H9 (cell line): ENCODE measurements at regions not wholly inside any gene's neighbourhood (a gene's known extent, or its start where the extent isn't known, plus 50 kb on each side); places are given as distances from the start of the nearest gene placed in this dataset.

Experiments used
- DNase-seq: peaks from one replicate; pipeline ENCODE4 v3.0.0-alpha.2; 2017
- H2AFZ ChIP-seq: one replicate; pipeline ENCODE4 v1.6.1; 2013; ENCODE audit warnings: mild to moderate bottlenecking, low read length, control low read depth, moderate library complexity
- H2AK5ac ChIP-seq: 2 replicates; pipeline ENCODE4 v1.6.1; 2013; ENCODE audit warnings: low read length, control low read depth, mixed read lengths; ENCODE audit not compliant: insufficient read length
- H2BK120ac ChIP-seq: one replicate; pipeline ENCODE4 v1.6.1; 2013; ENCODE audit warnings: low read depth, mild to moderate bottlenecking, low read length, control low read depth, inconsistent platforms; ENCODE audit not compliant: poor library complexity, severe bottlenecking
- H2BK12ac ChIP-seq: 2 replicates; pipeline ENCODE4 v1.6.1; 2013; ENCODE audit warnings: low read length, control low read depth, mixed read lengths, low read depth; ENCODE audit not compliant: insufficient read length
- H2BK15ac ChIP-seq: 2 replicates; pipeline ENCODE4 v1.6.1; 2013; ENCODE audit warnings: low read depth, low read length, control low read depth
- H2BK20ac ChIP-seq: one replicate; pipeline ENCODE4 v1.6.1; 2013; ENCODE audit warnings: low read depth, mild to moderate bottlenecking, low read length, control low read depth, inconsistent platforms; ENCODE audit not compliant: poor library complexity, severe bottlenecking
- H2BK5ac ChIP-seq: 2 replicates; pipeline ENCODE4 v1.6.1; 2013; ENCODE audit warnings: low read length, control low read depth, mixed read lengths; ENCODE audit not compliant: insufficient read length
- H3K14ac ChIP-seq: 2 replicates; pipeline ENCODE4 v1.6.1; 2013; ENCODE audit warnings: low read length, control low read depth; ENCODE audit not compliant: insufficient read depth
- H3K18ac ChIP-seq: 2 replicates; pipeline ENCODE4 v1.6.1; 2013; ENCODE audit warnings: low read depth, mild to moderate bottlenecking, mixed read lengths, low read length, control low read depth; ENCODE audit not compliant: insufficient read length
- H3K23ac ChIP-seq: 2 replicates; pipeline ENCODE4 v1.6.1; 2013; ENCODE audit warnings: low read length, control low read depth, mixed read lengths, low read depth; ENCODE audit not compliant: insufficient read length
- H3K23me2 ChIP-seq: 2 replicates; pipeline ENCODE4 v1.6.1; 2013; ENCODE audit warnings: low read depth, mild to moderate bottlenecking, mixed read lengths, low read length, control low read depth; ENCODE audit not compliant: insufficient read length, poor library complexity, severe bottlenecking
- H3K27ac ChIP-seq: 2 replicates; pipeline ENCODE4 v1.5.1; 2013; ENCODE audit warnings: low read length, control low read depth, mixed read lengths, low read depth; ENCODE audit not compliant: insufficient read length
- H3K27me3 ChIP-seq: 2 replicates; pipeline ENCODE4 v1.6.1; 2013; ENCODE audit warnings: low read length, control low read depth, inconsistent platforms; ENCODE audit not compliant: insufficient read depth
- H3K4ac ChIP-seq: 2 replicates; pipeline ENCODE4 v1.6.1; 2013; ENCODE audit warnings: low read depth, mild to moderate bottlenecking, control low read depth, inconsistent platforms, low read length, moderate library complexity
- H3K4me1 ChIP-seq: 2 replicates; pipeline ENCODE4 v1.6.1; 2013; ENCODE audit warnings: low read length, control low read depth, inconsistent platforms; ENCODE audit not compliant: insufficient read depth
- H3K4me2 ChIP-seq: 2 replicates; pipeline ENCODE4 v1.6.1; 2013; ENCODE audit warnings: low read length, control low read depth, mixed read lengths; ENCODE audit not compliant: insufficient read length, insufficient read depth
- H3K56ac ChIP-seq: 2 replicates; pipeline ENCODE4 v1.6.1; 2013; ENCODE audit warnings: low read depth, mild to moderate bottlenecking, mixed read lengths, low read length, control low read depth; ENCODE audit not compliant: insufficient read length
- H3K79me1 ChIP-seq: 2 replicates; pipeline ENCODE4 v1.6.1; 2013; ENCODE audit warnings: low read depth, mild to moderate bottlenecking, moderate library complexity, low read length, control low read depth, inconsistent platforms; ENCODE audit not compliant: insufficient read depth, poor library complexity, severe bottlenecking
- H3K79me2 ChIP-seq: 2 replicates; pipeline ENCODE4 v1.6.1; 2013; ENCODE audit warnings: low read length, control low read depth, inconsistent platforms; ENCODE audit not compliant: insufficient read depth
- H3K9ac ChIP-seq: 2 replicates; pipeline ENCODE4 v1.6.1; 2013; ENCODE audit warnings: low read length, control low read depth, mixed read lengths; ENCODE audit not compliant: insufficient read length; ENCODE audit errors: extremely low read depth
- H3K9me3 ChIP-seq: one replicate; pipeline ENCODE4 v1.6.1; 2013; ENCODE audit warnings: low read depth, low read length, inconsistent platforms; ENCODE audit not compliant: control insufficient read depth
- H3T11ph ChIP-seq: one replicate; pipeline ENCODE4 v1.6.1; 2013; ENCODE audit warnings: mild to moderate bottlenecking, low read length, control low read depth, inconsistent platforms
- H4K20me1 ChIP-seq: one replicate; pipeline ENCODE4 v1.6.1; 2013; ENCODE audit not compliant: control insufficient read depth, insufficient read length, insufficient read depth
- H4K5ac ChIP-seq: 2 replicates; pipeline ENCODE4 v1.6.1; 2013; ENCODE audit warnings: low read depth, mild to moderate bottlenecking, mixed read lengths, low read length, control low read depth; ENCODE audit not compliant: insufficient read length
- H4K8ac ChIP-seq: replicated peaks from 2 replicates; pipeline ENCODE4 v1.6.1; 2013; ENCODE audit warnings: low read length, control low read depth, mixed read lengths, low read depth; ENCODE audit not compliant: insufficient read length
- H4K91ac ChIP-seq: 2 replicates; pipeline ENCODE4 v1.6.1; 2013; ENCODE audit warnings: low read depth, mild to moderate bottlenecking, moderate library complexity, mixed read lengths, low read length, control low read depth; ENCODE audit not compliant: insufficient read length
- H3K27ac Mint-ChIP-seq, 3 experiments: 2 replicates in 2 of 3; 3 replicates in 1 of 3; pipeline ENCODE4 v1.8.0; 2020 to 2021; ENCODE audit warnings: mixed read lengths in 3 of 3, mild to moderate bottlenecking in 1 of 3, moderate library complexity in 1 of 3
- H3K27me3 Mint-ChIP-seq: 2 replicates; pipeline ENCODE4 v1.8.0; 2021; ENCODE audit warnings: low read depth, mild to moderate bottlenecking, moderate library complexity, mixed read lengths
- H3K36me3 Mint-ChIP-seq, 3 experiments: 2 replicates in 2 of 3; 3 replicates in 1 of 3; pipeline ENCODE4 v1.8.0; 2020 to 2021; ENCODE audit warnings: low read depth in 3 of 3, mixed read lengths in 3 of 3; ENCODE audit not compliant: insufficient read depth in 1 of 3
- H3K4me1 Mint-ChIP-seq, 2 experiments: 2 replicates each; pipeline ENCODE4 v1.8.0; 2020; ENCODE audit warnings: mixed read lengths in 2 of 2
- H3K4me3 Mint-ChIP-seq, 2 experiments: 2 replicates in 1 of 2; 3 replicates in 1 of 2; pipeline ENCODE4 v1.8.0; 2020 to 2021; ENCODE audit warnings: mild to moderate bottlenecking in 2 of 2, mixed read lengths in 2 of 2, moderate library complexity in 1 of 2
- H3K9me3 Mint-ChIP-seq, 2 experiments: 2 replicates in 1 of 2; 3 replicates in 1 of 2; pipeline ENCODE4 v1.8.0; 2020; ENCODE audit warnings: mild to moderate bottlenecking in 2 of 2, mixed read lengths in 2 of 2, moderate library complexity in 1 of 2
- TF ChIP-seq, protein P1 (sequence below): fragments of 200-600 bp; sonication (generic); conservative IDR thresholded peaks from 3 replicates; pipeline ENCODE4 v1.8.0; 2021; ENCODE audit warnings: antibody characterized with exemption, mild to moderate bottlenecking

DNA sequence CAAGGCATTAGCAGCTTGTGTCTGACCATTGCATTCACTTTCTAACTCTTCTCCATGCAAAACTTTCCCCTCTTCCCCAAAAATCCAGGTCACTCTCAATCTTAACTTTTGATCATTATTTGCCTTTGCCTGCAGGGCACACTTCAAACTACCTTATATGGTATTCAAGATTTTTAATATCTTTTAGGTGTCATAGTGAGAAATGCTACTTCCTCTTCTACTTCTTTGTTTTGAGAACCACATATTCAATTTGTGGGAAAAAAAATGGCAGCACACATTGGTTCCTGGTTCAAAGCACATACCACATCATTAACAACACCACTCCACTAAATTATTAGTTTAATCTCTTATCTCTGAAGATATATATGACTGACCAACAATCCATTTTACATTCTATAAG lies 1267.0 kb upstream of the CITED2 start:
- Mint-ChIP-seq H3K4me3 (no peak overlapping the region), H3K9me3 (peaks cover 24 to 38% of the 10 kb centered on the region in 2 experiments; a peak in 4 of 5 replicates), H3K4me1 (peaks cover 10 to 12% of the 10 kb centered on the region in 2 experiments), H3K27me3 (no peaks in the 10 kb centered on the region; the same call in 1 of the 2 replicates), H3K27ac (no peak overlapping the region), H3K36me3 (peaks cover 10 to 35% (median 21%) of the 10 kb centered on the region in 3 experiments)
- H3K79me2 ChIP-seq: no peaks in the 10 kb centered on the region
- H3K4me1 ChIP-seq: no peaks in the 10 kb centered on the region
- no peak overlapping the region for H2BK120ac ChIP-seq
- H3K9me3 ChIP-seq: no peaks in the 10 kb centered on the region
- H3K9ac ChIP-seq: no peak overlapping the region
- H3K4ac ChIP-seq: no peak overlapping the region
- no peaks in the 10 kb centered on the region for H3K27me3 ChIP-seq
- no peak overlapping the region for H3K4me2 ChIP-seq
- H3K56ac ChIP-seq: no peak overlapping the region
- H2AK5ac ChIP-seq: no peak overlapping the region
- H3K27ac ChIP-seq: no peak overlapping the region
- no peak overlapping the region for H3T11ph ChIP-seq
- no peak overlapping the region for H3K23ac ChIP-seq
- H3K23me2 ChIP-seq: no peaks in the 10 kb centered on the region
- no peak overlapping the region for H2BK5ac ChIP-seq
- no peak overlapping the region for H4K8ac ChIP-seq
- no peak overlapping the region for H2AFZ ChIP-seq
- no peak for DNase-seq
- no peak overlapping the region for H4K5ac ChIP-seq
- H2BK12ac ChIP-seq: no peak overlapping the region
- H2BK20ac ChIP-seq: no peak overlapping the region
- TF ChIP-seq, protein P1, sequence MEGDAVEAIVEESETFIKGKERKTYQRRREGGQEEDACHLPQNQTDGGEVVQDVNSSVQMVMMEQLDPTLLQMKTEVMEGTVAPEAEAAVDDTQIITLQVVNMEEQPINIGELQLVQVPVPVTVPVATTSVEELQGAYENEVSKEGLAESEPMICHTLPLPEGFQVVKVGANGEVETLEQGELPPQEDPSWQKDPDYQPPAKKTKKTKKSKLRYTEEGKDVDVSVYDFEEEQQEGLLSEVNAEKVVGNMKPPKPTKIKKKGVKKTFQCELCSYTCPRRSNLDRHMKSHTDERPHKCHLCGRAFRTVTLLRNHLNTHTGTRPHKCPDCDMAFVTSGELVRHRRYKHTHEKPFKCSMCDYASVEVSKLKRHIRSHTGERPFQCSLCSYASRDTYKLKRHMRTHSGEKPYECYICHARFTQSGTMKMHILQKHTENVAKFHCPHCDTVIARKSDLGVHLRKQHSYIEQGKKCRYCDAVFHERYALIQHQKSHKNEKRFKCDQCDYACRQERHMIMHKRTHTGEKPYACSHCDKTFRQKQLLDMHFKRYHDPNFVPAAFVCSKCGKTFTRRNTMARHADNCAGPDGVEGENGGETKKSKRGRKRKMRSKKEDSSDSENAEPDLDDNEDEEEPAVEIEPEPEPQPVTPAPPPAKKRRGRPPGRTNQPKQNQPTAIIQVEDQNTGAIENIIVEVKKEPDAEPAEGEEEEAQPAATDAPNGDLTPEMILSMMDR: no peak
- H4K91ac ChIP-seq: no peak overlapping the region
- H3K79me1 ChIP-seq: no peaks in the 10 kb centered on the region
- no peak overlapping the region for H3K14ac ChIP-seq
- H3K18ac ChIP-seq: no peak overlapping the region
- H2BK15ac ChIP-seq: no peak overlapping the region
- H4K20me1 ChIP-seq: no peaks in the 10 kb centered on the region
